Caco-2 (cell line): ENCODE measurements at regions not wholly inside any gene's neighbourhood (a gene's known extent, or its start where the extent isn't known, plus 50 kb on each side); places are given as distances from the start of the nearest gene placed in this dataset.

Source experiments
- BruUV-seq: library from RNA; stranded (reverse); fragments of 400-500 nt; replicated peaks from 2 replicates; lab custom pipeline; 2021; lab: Mats Ljungman, UMichigan
- CTCF ChIA-PET: fragments of 300-600 bp; sonication (Branson Sonifier 250); formaldehyde crosslinking; loops from one replicate; lab custom pipeline; 2022; ENCODE audit warnings: antibody characterized with exemption; lab: Charles Lee
- POLR2A ChIA-PET: fragments of 300-600 bp; sonication (Branson Sonifier 250); formaldehyde crosslinking; loops from one replicate; lab custom pipeline; 2022; ENCODE audit warnings: antibody characterized with exemption; lab: Charles Lee
- DNase-seq, 2 experiments: peaks; one replicate each; pipeline versions ENCODE4 v3.0.0 to v3.0.0-alpha.2; 2020 to 2022
- H3K27me3 ChIP-seq: replicated peaks from 2 replicates; pipeline ENCODE4 v1.6.0; 2011; ENCODE audit warnings: low read length; ENCODE audit not compliant: control insufficient read depth, insufficient read depth
- H3K36me3 ChIP-seq: 2 replicates; pipeline ENCODE4 v1.5.1; 2011; ENCODE audit warnings: low read length; ENCODE audit not compliant: control insufficient read depth, insufficient read depth
- H3K4me1 ChIP-seq: fragments of 250-450 bp; sonication (Bioruptor Pico); 2 replicates; pipeline ENCODE4 v1.5.1; 2020; ENCODE audit warnings: mild to moderate bottlenecking
- H3K4me3 ChIP-seq: 2 replicates; pipeline ENCODE4 v1.5.1; 2011; ENCODE audit warnings: low read depth, mild to moderate bottlenecking, control low read depth, low read length
- H3K9me3 ChIP-seq: fragments of 250-450 bp; sonication (Bioruptor Pico); 2 replicates; pipeline ENCODE4 v1.5.1; 2020; ENCODE audit warnings: mild to moderate bottlenecking, moderate library complexity
- H3K27ac Mint-ChIP-seq: one replicate; pipeline ENCODE4 v1.8.0; 2022; ENCODE audit warnings: mixed read lengths; ENCODE audit not compliant: unreplicated experiment
- H3K27me3 Mint-ChIP-seq: one replicate; pipeline ENCODE4 v1.8.0; 2022; ENCODE audit warnings: mixed read lengths; ENCODE audit not compliant: insufficient read depth, unreplicated experiment
- H3K36me3 Mint-ChIP-seq: one replicate; pipeline ENCODE4 v1.8.0; 2022; ENCODE audit warnings: mild to moderate bottlenecking, mixed read lengths; ENCODE audit not compliant: insufficient read depth, unreplicated experiment
- H3K4me1 Mint-ChIP-seq: one replicate; pipeline ENCODE4 v1.8.0; 2022; ENCODE audit warnings: low read depth, mixed read lengths; ENCODE audit not compliant: unreplicated experiment
- H3K4me3 Mint-ChIP-seq: one replicate; pipeline ENCODE4 v1.8.0; 2022; ENCODE audit warnings: mild to moderate bottlenecking, moderate library complexity, mixed read lengths; ENCODE audit not compliant: unreplicated experiment
- H3K9me3 Mint-ChIP-seq: one replicate; pipeline ENCODE4 v1.8.0; 2022; ENCODE audit warnings: mixed read lengths; ENCODE audit not compliant: unreplicated experiment
- intact Hi-C: fragments of 100-400 bp; cut with micrococcal nuclease; formaldehyde crosslinking; loops from one replicate; pipeline ENCODE4 v1.10.0; 2022; ENCODE audit not compliant: unreplicated experiment
- TF ChIP-seq, protein P1 (sequence below), 2 experiments: fragments of 200-600 bp in 1 of 2; IDR thresholded peaks; 1 replicate in 1 of 2; 2 replicates in 1 of 2; pipeline versions ENCODE4 v1.5.1 to v1.8.0; 2011 to 2022; ENCODE audit warnings: antibody characterized with exemption in 1 of 2, control low read depth in 1 of 2, inconsistent platforms in 1 of 2, low read depth in 1 of 2, low read length in 1 of 2, mild to moderate bottlenecking in 1 of 2, moderate library complexity in 1 of 2; ENCODE audit not compliant: insufficient read depth in 1 of 2, severe bottlenecking in 1 of 2, unreplicated experiment in 1 of 2

DNA sequence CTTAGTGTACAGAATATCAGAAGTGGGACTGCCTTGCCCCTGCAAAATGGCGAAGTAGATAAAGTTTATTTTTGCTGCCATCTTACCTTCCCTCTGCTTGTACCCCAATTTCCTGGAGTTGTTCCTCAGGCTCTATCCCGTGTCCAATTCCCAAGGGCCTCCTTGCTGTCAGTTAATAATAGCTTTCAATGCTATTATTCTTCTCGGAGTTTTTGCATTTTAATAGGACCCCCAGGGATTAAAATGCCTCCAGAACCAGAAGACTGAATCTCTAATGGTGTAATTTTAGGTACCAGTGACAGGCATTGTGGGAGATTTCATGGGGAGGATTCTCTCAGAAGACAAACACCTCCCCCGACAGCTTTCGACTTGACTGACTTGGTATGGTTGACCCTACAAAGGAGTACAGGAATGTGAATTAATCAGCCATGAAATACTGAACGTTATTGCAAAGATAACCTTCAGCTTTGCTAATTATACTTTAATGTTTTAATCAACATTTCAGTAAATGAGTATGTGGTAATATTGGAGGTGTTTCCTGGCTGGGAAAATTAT lies 75.2 kb downstream of the ZNF22 start:
- Histone ChIP-seq H3K9me3 (peaks cover 16% of the 10 kb centered on the region), H3K4me3 (no peak overlapping the region), H3K36me3 (no peaks in the 10 kb centered on the region), H3K4me1 (no peaks in the 10 kb centered on the region), H3K27me3 (no peaks in the 10 kb centered on the region)
- H3K36me3 Mint-ChIP-seq = no peaks in the 10 kb centered on the region
- no TSS peak for BruUV-seq
- H3K27ac Mint-ChIP-seq = no peak overlapping the region
- TF ChIP-seq, protein P1, sequence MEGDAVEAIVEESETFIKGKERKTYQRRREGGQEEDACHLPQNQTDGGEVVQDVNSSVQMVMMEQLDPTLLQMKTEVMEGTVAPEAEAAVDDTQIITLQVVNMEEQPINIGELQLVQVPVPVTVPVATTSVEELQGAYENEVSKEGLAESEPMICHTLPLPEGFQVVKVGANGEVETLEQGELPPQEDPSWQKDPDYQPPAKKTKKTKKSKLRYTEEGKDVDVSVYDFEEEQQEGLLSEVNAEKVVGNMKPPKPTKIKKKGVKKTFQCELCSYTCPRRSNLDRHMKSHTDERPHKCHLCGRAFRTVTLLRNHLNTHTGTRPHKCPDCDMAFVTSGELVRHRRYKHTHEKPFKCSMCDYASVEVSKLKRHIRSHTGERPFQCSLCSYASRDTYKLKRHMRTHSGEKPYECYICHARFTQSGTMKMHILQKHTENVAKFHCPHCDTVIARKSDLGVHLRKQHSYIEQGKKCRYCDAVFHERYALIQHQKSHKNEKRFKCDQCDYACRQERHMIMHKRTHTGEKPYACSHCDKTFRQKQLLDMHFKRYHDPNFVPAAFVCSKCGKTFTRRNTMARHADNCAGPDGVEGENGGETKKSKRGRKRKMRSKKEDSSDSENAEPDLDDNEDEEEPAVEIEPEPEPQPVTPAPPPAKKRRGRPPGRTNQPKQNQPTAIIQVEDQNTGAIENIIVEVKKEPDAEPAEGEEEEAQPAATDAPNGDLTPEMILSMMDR (IDR thresholded peaks at IDR 0.05; ENCODE audit: insufficient read depth in 1 of 2, low read depth in 1 of 2, low read length in 1 of 2, severe bottlenecking in 1 of 2, unreplicated experiment in 1 of 2) = no peak
- no peak for DNase-seq
- no peak overlapping the region for H3K4me3 Mint-ChIP-seq
- intact Hi-C loops = no loop called here
- H3K9me3 Mint-ChIP-seq = peaks cover 9% of the 10 kb centered on the region
- ChIA-PET CTCF (no interaction called here), POLR2A (no interaction called here)
- peaks cover 15% of the 10 kb centered on the region for H3K27me3 Mint-ChIP-seq
- no peaks in the 10 kb centered on the region for H3K4me1 Mint-ChIP-seq

DNA sequence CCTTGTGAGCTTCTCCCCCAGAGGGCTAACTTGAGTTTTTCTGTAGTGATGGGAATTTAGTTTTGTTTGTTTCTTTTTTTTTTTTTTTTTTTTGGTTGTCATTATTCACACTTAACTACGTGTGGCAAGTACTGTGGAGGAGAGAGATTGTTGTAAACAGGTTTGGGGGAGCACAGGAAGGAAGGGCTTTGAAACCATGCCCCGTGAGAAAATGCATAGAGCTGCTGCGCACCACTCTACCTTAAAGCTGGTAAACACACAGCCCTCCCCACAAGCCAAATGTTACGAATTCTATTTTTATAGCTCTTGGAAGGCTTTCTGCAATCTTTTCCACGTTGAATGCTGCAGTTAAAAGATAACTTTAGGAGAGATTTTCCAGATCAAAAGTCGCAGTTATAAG lies 76.2 kb downstream of the ZNF22 start:
- intact Hi-C loops = no loop called here
- H3K27ac Mint-ChIP-seq = no peak overlapping the region
- no peak for DNase-seq
- POLR2A ChIA-PET = interaction anchor here (0.7 kb wide), 1 partner anchor 298 kb away, joined by 4 read pairs; no protein-coding TSS in a partner anchor
- no peaks in the 10 kb centered on the region for H3K36me3 Mint-ChIP-seq
- Histone ChIP-seq H3K27me3 (no peaks in the 10 kb centered on the region), H3K4me1 (no peaks in the 10 kb centered on the region), H3K9me3 (peaks cover 10% of the 10 kb centered on the region; the same call in 1 of the 2 replicates), H3K4me3 (no peak overlapping the region), H3K36me3 (no peaks in the 10 kb centered on the region)
- no TSS peak for BruUV-seq
- H3K27me3 Mint-ChIP-seq = peaks cover 15% of the 10 kb centered on the region
- H3K4me3 Mint-ChIP-seq = no peak overlapping the region
- TF ChIP-seq, protein P1 (IDR thresholded peaks at IDR 0.05; ENCODE audit: insufficient read depth in 1 of 2, low read depth in 1 of 2, low read length in 1 of 2, severe bottlenecking in 1 of 2, unreplicated experiment in 1 of 2) = no peak
- CTCF ChIA-PET = interaction anchor here (0.7 kb wide), 1 partner anchor 100 kb away, joined by 4 read pairs; no protein-coding TSS in a partner anchor
- H3K4me1 Mint-ChIP-seq = no peaks in the 10 kb centered on the region
- H3K9me3 Mint-ChIP-seq = no peaks in the 10 kb centered on the region

DNA sequence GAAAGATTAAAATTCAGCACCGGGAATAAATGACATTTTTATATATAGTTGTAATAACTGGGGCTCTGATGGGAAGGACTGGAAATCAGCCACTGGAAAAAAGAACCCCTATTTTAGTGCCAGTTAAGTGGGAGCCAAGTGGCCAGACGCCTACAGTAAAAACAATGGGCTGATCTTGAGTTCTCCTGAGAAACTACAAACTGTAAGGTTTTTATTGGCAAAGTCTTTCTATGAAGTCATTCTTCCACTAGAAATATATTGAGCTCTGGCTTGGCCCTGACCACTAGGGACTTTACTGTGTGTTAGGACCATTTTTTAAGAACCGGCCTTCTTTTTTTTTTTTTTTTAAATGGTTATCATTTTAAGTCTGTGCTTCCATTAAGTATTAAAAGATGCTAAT lies 79.6 kb downstream of the ZNF22 start:
- intact Hi-C loops = no loop called here
- POLR2A ChIA-PET = no interaction called here
- no peak for DNase-seq
- H3K9me3 ChIP-seq = no peaks in the 10 kb centered on the region
- H3K36me3 ChIP-seq = no peaks in the 10 kb centered on the region
- no peaks in the 10 kb centered on the region for H3K4me1 ChIP-seq
- TF ChIP-seq, protein P1 (IDR thresholded peaks at IDR 0.05; ENCODE audit: insufficient read depth in 1 of 2, low read depth in 1 of 2, low read length in 1 of 2, severe bottlenecking in 1 of 2, unreplicated experiment in 1 of 2) = no peak
- BruUV-seq = no TSS peak
- no peaks in the 10 kb centered on the region for H3K4me1 Mint-ChIP-seq
- H3K27ac Mint-ChIP-seq = no peak overlapping the region
- H3K36me3 Mint-ChIP-seq = no peaks in the 10 kb centered on the region
- H3K27me3 ChIP-seq = no peaks in the 10 kb centered on the region
- peaks cover 2% of the 10 kb centered on the region for H3K9me3 Mint-ChIP-seq
- H3K4me3 Mint-ChIP-seq = no peak overlapping the region
- H3K4me3 ChIP-seq = no peak overlapping the region
- CTCF ChIA-PET = no interaction called here
- peaks cover 16% of the 10 kb centered on the region for H3K27me3 Mint-ChIP-seq
